DOHH2 (cell line): ENCODE measurements at regions not wholly inside any gene's neighbourhood (a gene's known extent, or its start where the extent isn't known, plus 50 kb on each side); places are given as distances from the start of the nearest gene placed in this dataset.

Experiments
- CTCF ChIP-seq: fragments of 200-600 bp; sonication (generic); IDR thresholded peaks from one replicate; pipeline ENCODE4 v1.5.1; 2014; ENCODE audit warnings: antibody characterized with exemption, mild to moderate bottlenecking, low read depth, low read length; ENCODE audit not compliant: poor library complexity, severe bottlenecking
- EZH2phosphoT487 ChIP-seq: fragments of 200-600 bp; sonication (generic); IDR thresholded peaks from 2 replicates; pipeline ENCODE4 v1.6.1; 2017; ENCODE audit warnings: borderline replicate concordance, mild to moderate bottlenecking, antibody characterized with exemption, low read length, moderate library complexity, mixed read lengths

DNA sequence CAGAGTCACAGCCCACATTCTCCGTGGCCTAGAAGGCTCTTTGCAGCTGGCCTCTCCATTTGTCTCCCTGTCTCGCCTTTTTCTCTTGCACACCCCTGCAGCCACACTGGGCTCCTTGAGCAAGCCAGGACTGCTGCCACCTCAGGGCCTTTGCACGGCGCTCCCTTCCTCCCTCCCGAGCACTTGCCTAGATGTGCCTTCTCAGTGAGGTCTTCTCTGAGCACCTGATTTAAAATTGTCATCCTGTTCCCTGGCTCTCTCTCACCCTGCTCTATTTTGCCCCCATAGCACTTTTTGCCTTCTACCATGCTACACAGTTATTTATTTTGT is 102.9 kb upstream of the THY1 start:
- no peak for TF ChIP-seq EZH2phosphoT487
- no peak for TF ChIP-seq CTCF
